NCI-H187 treated with DMSO at 0.1 percent for 48 hours (cell line): ENCODE measurements at regions not wholly inside any gene's neighbourhood (a gene's known extent, or its start where the extent isn't known, plus 50 kb on each side); places are given as distances from the start of the nearest gene placed in this dataset.

ENCODE experiments used
- DNase-seq: peaks from one replicate; lab custom pipeline; 2025; lab: John Stamatoyannopoulos, UW

DNA sequence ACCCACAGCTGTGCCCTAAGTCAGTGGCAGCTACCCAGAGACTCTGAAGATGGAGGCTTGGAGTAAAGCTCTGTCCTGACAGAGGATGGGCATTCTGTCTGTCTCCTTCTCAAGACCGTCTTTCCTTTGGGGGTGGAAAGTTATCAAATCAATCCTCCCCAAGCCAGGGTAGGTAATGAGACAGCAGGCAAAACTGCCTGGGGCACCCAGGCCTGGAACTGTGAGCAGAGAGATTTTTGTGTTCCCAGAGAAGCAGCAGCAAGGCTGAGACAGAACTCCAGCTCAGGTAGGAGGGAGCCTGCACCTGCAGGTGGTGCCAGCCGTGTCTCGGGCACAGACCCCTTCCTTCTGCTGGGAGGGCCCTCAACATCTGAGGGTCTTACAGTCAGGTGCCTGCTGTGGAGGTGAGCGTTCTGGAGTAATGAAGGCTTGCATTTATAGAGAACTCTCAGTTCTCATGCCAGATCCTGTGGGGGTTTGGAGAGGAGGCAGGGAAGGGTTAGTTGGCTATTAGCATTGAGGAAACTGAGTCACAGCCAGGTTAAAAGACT lies 95.6 kb downstream of the RIPK4 start:
- no peak for DNase-seq

DNA sequence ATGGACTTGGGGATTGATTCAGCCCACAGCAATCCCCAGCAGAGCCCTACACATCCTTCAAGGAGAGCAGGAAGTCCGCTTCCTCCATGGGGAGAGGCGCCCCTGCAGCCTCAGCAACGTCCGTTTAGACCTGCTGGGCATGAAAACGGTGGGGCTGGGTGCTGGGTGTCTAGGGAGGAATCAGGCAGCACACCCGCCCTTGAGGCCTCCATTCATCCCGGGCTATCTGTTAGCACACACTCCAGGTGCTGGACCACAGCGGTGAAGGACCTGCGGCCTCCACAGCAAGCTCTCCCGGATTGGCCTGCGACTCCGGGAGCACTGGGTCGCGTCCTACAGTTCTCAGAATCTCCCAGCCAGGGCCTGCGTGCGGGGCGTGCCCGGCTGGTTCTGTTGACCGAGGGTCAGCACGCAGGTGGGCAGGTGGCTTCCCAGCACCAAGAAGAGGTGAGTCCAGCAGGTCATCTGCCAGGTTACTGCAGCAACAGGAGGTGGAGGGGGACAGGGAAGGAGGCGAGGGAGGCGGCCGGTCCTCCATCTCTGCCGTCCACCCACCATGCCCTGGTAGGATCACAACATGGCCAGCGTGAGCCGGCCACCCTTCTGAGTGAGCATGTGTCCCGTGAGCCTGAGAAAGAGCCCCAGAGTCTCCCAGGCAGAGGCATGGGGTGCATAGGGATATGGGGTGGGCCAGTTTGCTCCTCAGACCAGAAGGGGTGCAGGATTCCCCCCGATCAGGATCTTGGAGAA lies 96.6 kb downstream of the RIPK4 start:
- DNase-seq: no peak

DNA sequence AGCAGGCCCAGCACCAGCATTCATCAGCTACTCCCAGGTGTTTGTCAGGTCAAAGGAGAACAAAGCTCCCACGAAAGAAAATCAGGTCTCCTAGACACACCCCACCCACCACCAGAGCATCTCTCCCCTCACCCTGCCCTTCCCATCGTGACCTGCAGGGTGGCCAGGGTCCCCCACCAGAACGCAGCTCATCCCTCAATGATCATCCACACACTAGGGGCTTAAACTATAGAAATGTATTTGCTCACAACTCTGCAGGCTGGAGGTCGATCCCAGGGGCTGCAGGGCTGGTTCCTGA lies 97.4 kb downstream of the RIPK4 start:
- no peak for DNase-seq

DNA sequence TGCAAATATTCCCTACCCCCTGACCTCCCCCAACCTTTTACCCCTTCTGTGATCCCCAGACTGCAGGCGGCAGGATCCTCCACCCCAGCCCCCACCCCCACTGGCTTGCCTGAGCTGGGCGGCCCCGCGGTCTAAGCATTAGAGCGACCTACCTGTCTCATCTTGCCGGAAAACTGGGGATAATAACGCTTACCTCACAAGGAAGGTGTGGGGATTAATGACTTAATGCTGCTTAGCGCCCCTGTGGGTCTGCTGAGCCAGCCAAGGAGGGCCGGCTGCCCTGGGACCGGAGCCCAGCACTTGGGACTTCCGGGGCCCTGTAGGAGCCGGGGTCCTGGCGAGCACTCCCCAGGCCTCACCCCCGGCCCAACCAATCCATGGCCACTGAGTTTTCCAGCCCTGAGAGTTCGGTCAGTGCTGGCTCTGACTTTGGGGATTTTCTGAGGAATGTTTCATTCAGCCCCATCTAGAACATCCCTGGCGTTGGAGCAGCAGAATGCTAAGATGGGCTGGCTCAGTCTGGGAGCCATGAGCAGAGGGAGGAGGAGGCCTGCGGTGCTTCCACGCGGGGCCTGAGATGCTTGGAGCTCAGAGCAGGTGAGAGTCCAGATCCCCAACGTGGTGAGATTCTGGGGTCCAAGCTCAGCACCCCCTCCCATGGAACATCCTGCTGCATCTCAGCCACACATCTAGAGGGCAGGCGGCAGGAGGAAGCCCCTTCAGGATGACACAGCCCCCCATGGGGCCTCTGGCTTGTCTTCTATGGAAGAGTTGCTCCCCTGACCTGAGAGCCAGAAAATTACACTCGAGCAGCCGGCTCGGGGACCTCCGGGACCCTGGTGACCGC lies 97.9 kb downstream of the RIPK4 start:
- no peak for DNase-seq

DNA sequence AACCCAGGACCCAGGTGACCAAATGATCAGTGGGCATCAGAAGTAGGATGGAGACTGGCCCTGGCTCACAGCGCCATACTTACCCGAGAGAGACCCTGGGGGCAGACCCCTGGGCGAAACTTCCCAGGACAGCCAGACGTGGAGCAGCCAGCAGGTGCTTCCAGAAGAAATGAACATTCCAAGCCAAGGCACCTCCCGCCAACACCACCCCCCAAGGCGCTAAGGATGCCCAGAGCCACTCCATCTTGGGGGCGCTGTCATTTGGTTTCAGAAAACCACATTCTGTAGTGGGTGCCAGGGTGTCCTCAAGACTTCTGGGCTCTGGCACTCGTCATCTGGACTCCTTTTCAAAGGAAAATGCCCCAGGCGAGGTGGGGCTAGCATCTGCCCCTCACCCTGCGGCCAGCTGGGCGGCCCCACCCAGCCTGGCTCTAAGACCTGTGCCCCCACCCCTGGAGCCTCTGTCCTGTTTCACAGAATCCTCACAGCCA lies 98.8 kb downstream of the RIPK4 start:
- DNase-seq: no peak

DNA sequence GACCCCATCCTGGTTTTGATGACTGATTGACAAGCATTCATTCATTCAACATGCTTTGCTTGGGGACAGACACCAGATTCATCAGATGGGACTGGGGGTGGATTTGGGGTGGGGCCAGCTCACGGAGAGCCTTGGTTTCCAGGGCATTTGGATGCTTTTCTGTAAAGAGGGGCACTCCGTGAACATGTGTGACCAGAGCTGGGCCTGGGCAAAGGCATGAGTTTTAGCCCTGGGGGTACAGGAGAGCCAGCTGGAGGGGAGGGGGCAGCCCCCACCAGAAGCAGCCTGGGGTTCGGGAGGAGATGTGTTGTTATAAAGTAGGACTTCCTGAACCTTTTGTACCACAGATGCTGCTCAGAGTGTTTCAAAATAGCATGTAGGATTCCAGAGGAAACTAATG lies 99.7 kb downstream of the RIPK4 start:
- DNase-seq: no peak

DNA sequence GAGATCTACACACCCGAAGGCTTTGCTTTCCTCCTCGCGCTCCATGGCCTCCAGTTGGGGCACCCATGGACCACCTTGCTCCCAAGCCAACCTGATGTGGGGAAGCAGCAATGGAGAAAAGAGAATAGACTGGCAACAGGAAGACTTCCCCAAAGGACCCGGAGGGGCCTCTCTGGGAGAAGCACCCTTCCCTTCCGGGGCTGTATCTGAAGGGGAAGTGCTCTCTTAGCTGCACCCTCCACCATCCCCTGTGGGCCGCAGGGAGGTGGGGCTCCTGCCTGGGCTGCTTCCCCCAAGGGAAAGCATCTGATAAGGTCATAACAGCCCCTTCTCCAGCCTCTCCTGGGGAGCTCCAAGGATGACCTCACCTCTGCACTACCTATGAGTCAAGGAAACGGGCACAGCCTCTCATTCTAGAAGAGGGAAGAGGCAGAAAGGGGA lies 100.2 kb downstream of the RIPK4 start:
- DNase-seq: no peak

DNA sequence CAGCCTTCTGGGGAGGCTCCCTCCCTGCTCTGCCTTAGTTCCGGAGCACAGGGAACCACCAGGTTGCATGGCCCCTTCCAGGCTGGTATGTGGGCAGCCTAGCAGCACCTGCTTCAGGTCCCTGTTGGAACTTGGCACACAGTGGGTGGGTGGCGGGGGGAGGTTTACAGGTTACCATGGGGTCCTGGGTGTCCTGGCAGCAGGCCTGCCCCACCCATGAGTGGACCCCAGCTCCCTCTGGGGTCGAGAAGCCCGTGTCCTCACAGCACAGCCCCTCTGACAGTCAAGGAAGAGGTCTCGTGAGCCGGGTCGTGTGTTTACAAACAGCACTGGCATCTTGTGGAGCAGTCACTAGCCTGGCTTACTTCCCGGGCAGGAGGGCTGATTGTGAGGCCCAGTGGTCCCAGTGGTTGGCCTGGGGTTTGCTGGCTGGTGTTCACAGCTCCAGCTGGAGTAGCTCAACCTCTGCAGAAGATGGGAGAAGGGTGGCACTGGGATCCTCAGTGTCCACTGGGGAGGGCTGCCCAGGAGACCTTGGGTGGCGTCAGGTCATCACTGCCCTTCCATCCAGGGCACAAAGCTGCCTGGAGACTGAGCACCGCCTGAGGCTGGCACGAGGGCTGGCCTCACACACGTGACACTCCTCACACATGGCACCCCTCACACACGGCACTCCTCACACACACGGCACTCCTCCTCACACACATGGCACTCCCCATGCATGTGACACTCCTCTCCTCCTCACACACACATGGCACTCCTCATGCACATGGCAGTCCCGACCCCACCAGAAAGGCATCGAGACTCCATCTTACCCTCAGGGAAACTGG lies 100.9 kb downstream of the RIPK4 start:
- no peak for DNase-seq

DNA sequence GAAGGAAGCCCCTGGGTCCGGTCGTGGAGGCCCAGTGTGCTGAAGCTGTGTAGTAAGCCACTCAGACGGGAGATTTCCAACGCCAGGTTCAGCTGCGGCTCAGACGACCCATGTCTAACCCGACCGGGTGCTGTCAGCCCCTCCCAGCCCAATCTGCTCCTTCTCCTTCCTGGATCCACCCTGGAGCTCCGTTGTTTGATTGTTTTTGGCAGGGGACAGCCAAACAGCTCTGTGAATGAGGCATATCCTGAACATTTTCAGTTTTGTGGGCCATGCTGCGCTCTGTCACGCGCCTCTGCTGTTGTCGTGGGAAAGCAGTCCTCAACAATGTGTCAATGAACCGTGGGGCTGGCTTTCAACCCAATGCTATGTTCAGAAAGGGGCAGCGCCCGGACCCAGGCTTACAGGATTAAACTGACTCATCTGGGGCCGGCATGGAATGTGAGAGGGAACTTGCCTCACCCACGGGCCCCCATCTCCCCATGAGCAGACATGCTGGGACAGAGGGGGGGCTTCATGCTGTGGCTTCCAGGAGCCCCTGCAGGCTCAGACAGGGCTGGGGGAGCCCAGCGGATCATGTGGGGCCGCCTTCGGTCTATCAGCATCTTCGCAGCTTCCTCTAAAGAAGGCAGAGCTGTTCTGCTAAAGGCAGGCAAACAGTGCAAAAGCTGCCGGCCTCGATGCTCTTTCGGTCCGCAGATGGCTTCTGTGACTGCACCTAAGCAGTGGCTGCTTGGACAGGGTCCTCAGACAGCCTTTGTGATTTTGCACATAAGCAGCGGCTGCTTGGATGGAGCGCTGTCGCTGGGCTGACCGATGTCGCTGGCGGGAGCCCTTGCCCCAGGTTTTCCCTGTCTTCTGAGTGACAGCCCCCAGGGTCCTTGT lies 101.7 kb downstream of the RIPK4 start:
- DNase-seq: no peak

DNA sequence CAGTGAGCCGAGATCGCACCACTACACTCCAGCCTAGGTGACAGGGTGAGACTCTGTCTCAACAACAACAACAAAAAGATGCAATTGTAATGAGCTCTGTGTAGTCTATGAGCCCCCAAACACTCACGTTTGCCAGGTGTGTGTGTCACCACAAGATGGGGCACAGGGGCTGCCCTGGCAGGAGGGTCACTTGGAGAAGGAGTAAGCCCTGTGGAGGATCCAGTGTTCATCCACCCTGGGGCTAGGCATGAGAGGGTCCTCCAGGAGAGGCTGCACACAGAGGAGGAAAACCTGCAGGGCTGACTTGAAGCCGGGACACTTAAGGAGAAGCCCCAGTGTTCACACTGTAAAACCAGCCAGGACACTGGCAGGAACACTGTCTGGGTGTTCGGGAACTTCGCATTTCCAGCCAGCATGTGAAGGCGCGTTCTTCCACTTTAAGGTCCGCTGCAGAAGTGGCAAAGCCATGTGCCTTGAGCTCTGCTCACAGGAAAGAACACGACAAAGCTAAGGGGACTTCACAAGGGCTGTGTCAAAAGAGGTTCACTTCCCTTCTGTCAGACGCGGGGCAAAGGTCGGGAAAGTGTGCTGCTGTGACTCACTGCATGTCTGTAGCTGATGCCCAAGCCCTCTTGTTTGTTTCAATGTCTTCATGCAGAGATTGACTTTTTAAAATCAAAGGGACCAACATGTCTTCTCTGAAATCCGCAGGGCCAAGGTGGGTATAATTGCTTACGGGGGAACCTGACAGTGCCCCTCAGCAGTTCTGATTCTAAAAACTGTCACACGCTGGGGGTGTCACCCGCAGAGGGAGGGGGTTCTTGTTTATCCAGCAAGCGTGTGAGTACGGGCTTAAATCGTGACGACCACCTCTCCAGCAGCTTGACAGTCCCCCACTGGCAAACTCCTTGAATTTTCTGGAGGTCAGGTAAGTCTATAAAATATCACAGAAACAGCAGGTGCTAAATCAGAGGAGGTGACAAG lies 102.8 kb downstream of the RIPK4 start:
- no peak for DNase-seq

DNA sequence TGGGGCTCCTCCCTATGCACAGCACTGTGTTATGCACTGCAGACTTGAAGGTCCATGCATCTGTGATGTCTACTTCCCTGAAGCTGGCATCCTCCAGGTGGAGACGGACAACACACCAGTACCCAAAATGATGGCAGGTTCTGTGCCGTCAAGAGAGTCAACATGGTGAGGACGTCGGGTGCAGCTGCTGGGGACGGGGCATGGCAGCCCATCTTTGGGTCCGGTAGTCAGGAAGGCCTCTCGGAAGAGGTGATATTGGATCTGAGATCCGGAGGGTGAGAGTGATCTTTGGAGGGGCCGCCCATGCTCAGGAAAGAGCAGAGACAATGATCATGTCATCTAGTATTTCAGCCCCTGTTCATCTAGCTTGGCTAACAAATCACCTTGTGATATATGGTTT lies 104.1 kb downstream of the RIPK4 start:
- no peak for DNase-seq

DNA sequence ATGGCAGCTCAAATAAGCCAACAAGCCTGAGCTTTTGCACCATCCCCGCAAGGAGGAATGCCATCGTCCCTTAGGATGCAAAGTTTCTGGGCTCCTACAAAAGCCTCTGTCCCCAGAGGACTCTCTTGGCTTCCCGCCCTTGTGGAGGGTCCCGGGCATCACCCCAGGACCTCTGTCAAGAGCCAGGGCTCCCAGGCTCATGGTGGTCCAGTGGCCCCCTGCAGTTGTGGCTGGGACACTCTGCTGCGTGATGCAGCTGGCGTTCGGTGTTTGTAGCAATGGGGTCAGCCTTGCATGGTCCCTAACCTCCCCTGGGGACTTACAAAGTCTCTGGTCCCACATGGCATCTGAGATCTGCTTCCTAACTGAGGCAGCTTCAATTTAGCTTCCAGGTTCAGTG lies 104.7 kb downstream of the RIPK4 start:
- no peak for DNase-seq

DNA sequence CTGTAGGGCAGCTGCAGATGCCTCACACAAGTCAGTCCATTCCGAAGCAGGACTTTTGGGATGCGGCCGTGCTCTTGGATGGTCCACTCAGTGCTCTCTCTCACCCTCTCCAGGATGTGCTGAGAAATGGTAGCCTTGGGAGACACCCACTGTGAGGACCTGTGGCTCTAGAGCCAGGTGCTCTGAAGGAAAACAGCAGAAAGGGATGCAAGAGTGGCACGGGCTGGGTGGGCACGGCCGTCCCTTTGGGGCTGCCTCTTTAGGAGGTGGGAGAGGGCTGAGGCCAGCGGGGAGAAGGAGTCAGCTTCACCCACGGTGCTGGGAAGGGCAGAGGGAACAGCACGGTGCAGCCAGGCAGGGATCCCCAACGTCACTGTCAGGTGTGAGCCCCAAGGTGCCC lies 106.1 kb downstream of the RIPK4 start:
- no peak for DNase-seq

DNA sequence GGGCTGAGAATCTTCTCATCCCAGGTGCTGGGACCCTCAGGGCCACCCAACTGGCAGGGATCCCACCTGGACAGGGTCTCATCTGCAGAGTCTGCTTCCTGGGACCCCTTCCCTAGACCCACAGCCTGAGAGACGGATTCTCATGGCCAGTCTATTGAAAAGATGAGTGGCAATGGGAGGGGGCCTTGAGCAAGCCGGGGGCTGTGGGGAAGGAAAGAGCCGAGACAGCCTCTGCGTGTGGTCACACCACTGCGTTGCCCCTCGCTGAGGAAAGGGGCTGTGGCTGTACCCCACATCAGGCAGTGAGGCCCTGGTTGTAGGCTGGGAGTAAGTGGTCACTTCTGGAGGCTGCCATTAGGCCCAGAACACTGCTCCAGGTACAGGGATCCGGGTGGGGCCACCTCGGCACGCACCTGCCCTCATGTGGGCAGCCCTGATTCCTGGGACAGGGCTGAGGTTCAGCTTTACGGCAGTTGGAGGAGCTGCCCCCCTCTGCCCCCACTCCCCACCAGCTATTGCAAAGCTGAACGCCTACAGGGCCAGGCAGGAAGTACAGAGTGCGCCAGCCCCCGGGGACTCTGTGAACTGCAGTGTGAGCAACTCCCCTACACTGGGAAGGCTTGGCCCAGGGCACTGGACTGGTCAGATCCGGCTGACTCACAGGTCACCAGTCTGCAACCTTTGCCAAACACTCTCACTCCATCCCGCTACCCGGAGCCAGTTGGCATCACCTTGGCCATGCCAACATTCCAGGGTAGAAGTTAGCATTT lies 106.9 kb downstream of the RIPK4 start:
- DNase-seq: no peak

DNA sequence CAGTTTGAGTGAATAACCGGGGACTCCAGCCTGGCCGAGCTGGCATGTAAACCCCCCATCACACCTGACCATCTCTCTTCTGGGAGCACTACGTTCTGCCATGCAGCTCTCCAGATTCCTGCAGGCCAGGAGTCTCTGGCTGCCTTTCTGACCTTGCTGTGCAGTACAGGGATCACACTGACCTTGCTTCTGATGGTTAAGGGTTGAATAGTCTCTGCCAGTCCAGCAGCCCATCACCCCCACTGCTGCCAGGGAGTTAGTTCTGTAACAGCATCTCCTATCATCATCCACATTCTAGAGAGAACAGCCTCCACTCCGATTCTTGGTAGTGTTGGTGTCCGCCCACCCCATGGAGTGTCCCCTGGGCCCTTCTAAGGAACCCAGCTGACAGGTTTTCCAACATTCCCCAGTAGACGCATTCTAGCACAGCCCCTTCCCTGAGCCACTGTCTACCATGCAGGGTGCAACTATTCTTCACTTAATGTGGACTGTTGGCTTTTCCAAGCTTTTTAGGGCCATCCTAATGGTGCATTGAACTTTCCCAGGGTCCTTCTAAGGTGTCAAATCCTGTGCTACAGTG lies 109.8 kb downstream of the RIPK4 start:
- DNase-seq: no peak

DNA sequence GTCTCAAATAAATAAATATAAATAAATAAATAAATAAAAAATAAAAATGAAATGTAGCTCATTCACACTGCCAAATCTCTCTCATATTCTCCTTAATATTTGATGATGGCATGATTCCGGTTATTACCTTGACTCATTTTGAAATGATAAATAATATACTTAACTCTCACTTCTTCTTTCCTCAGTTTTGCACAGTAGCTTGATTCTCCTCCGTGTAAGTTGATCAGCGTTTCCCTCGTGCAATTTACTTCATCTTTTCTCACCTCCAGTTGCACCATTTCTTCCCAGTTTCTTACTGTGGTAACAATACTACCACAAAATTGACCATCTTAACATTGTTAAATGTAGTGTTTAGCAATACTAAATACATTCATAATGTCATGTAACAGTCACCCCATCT lies 111.6 kb downstream of the RIPK4 start:
- no peak for DNase-seq

DNA sequence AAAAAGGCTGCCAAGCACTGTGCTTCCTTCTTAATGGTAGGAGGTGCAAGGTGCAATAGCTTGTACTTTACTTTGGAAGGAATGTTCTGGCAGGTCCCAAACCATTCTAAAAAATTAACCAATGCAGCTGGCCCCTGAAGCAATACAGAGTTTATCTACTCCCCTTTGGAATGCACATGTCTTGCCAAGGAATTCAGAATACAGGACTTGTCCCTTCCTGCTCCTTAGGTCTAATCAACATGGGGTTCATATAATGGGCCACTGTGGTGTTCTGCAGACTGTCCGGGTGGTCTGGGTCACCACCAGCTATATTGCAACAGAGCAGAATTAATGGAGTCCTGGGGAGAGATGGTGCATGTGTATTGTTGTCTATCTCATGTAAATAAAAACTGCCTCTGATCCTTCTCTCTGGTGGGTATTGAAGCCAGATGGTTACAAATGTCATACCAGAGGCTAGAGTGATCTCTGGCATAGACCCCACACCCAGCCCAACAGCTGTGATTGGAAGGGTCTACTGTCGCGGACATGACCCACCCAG lies 112.8 kb downstream of the RIPK4 start:
- no peak for DNase-seq

DNA sequence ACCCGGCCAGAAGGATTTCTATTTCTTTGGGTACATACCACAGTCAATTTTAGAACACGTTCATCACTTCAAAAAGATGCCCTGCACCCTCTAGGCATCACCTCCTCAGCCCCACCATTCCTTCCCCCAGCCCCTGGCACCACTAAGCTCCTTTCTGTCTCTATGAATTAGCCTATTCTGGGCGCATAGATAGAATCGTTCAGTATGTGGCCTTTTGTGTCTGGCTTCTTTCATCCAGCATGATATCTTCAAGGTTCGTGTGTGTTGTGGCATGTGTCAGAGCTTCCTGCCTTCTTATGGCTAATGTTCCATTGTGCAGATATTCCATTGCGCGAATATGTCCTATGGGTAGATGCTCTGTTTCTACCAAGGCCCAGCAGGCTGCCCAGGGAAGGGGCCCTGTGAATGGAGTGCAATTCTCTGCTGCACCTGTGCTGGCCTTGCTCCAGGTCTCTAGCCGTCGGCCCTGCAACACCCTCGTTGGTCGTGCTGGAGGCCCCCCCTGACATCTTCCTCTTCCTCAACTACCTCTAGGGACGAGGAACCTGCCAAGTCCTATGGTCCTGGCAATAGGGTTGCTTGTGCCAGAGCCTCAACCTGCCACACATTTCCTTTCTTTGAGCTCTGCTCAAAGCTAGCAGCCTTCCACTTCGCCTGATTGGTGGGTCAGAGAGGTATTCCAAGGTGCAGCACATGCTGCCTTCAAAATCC lies 113.5 kb downstream of the RIPK4 start:
- no peak for DNase-seq
